ENCODE measurements at regions not wholly inside any gene's neighbourhood (a gene's known extent, or its start where the extent isn't known, plus 50 kb on each side); places are given as distances from the start of the nearest gene placed in this dataset.

DNA sequence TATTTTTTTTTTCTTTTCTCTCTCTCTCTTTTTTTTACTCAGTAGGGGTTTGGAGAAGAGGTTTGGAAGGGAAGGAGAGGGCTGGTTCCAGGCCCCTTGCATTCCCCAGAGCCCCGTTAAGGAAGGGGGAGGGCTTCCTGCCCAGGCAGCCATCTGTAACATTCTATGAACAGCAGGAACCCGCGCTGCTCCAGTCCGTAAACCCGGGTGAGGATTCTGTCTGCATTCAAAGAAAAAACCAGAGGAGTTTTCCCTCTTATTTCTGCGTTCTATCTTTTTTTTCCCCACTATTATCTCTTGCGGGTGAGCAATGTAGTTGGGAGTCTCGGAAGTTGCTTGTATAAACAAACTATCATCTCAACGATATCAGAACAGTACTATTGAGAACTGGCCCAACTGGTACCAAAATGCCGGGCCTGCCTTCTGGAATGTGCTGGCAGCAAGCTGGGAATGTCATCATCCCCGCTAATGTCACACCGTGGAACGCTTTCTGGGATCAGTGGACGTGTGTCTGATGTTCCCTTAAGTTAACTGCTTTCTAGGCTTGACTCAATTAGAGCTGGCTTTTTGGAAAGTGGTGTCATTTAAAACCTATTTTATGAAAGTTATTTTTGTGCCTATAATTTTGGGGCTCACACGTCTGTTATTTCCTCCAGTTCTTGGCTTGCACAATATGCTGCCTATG lies 153.1 kb upstream of the MEOX2 start:
- Histone ChIP-seq H3K79me2 (ENCODE audit: insufficient read depth, low read length) (no peaks in the 10 kb centered on the region), H3K9ac (ENCODE audit: low read depth, low read length) (no peak overlapping the region), H3K4me3 (ENCODE audit: low read depth in 1 of 2, low read length in 2 of 2) (no peak overlapping the region), H3K36me3 (ENCODE audit: insufficient read depth, low read length) (no peaks in the 10 kb centered on the region), H2AFZ (ENCODE audit: low read depth, low read length) (no peak overlapping the region), H3K9me3 (ENCODE audit: insufficient read depth, low read length, severe bottlenecking) (no peaks in the 10 kb centered on the region), H3K4me2 (ENCODE audit: insufficient read depth, low read length) (no peak overlapping the region), H3K27ac (ENCODE audit: low read length) (no peak overlapping the region), H3K27me3 (ENCODE audit: insufficient read depth, low read length, poor library complexity) (no peaks in the 10 kb centered on the region), H3K4me1 (ENCODE audit: insufficient read depth, low read length) (no peaks in the 10 kb centered on the region), H4K20me1 (ENCODE audit: insufficient read depth, low read length) (no peaks in the 10 kb centered on the region)
- ATAC-seq (ENCODE audit: insufficient read depth, low read depth) = no peak
- TF ChIP-seq EZH2 (IDR thresholded peaks at IDR 0.05; ENCODE audit: borderline replicate concordance, low read depth, low read length, severe bottlenecking) = no peak
- TF ChIP-seq, protein P1, sequence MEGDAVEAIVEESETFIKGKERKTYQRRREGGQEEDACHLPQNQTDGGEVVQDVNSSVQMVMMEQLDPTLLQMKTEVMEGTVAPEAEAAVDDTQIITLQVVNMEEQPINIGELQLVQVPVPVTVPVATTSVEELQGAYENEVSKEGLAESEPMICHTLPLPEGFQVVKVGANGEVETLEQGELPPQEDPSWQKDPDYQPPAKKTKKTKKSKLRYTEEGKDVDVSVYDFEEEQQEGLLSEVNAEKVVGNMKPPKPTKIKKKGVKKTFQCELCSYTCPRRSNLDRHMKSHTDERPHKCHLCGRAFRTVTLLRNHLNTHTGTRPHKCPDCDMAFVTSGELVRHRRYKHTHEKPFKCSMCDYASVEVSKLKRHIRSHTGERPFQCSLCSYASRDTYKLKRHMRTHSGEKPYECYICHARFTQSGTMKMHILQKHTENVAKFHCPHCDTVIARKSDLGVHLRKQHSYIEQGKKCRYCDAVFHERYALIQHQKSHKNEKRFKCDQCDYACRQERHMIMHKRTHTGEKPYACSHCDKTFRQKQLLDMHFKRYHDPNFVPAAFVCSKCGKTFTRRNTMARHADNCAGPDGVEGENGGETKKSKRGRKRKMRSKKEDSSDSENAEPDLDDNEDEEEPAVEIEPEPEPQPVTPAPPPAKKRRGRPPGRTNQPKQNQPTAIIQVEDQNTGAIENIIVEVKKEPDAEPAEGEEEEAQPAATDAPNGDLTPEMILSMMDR (IDR thresholded peaks at IDR 0.05; ENCODE audit: borderline replicate concordance, extremely low read depth, low read length, poor library complexity, severe bottlenecking) = no peak
- DNase-seq = no peak

DNA sequence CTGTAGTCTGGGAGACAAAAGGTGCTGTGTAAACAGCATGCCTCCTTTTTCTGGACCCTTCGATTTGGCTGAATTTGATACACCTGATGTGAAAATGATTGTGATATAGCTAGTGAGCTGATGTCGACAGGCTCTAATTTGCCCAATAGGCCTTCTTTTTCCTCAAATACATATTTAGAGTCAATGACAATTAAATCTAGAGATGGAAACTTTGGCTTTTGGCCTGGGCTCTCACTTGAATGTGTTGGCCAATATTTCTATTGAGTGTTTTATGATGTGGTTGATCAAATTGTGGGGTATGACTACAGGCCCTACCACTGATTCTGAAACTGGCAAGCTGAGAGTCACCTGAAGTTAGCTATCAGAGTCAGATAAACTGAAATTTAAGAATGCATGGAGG lies 151.8 kb upstream of the MEOX2 start:
- no peaks in the 10 kb centered on the region for H3K36me3 ChIP-seq (ENCODE audit: insufficient read depth, low read length)
- no peak overlapping the region for H3K27ac ChIP-seq (ENCODE audit: low read length)
- TF ChIP-seq, protein P1 (IDR thresholded peaks at IDR 0.05; ENCODE audit: borderline replicate concordance, extremely low read depth, low read length, poor library complexity, severe bottlenecking) = no peak
- TF ChIP-seq EZH2 (IDR thresholded peaks at IDR 0.05; ENCODE audit: borderline replicate concordance, low read depth, low read length, severe bottlenecking) = no peak
- no peak for ATAC-seq (ENCODE audit: insufficient read depth, low read depth)
- H4K20me1 ChIP-seq (ENCODE audit: insufficient read depth, low read length) = no peaks in the 10 kb centered on the region
- no peaks in the 10 kb centered on the region for H3K9me3 ChIP-seq (ENCODE audit: insufficient read depth, low read length, severe bottlenecking)
- H2AFZ ChIP-seq (ENCODE audit: low read depth, low read length) = no peak overlapping the region
- DNase-seq = no peak
- no peak overlapping the region for H3K4me2 ChIP-seq (ENCODE audit: insufficient read depth, low read length)
- H3K4me1 ChIP-seq (ENCODE audit: insufficient read depth, low read length) = no peaks in the 10 kb centered on the region
- no peaks in the 10 kb centered on the region for H3K27me3 ChIP-seq (ENCODE audit: insufficient read depth, low read length, poor library complexity)
- H3K4me3 ChIP-seq (ENCODE audit: low read depth in 1 of 2, low read length in 2 of 2) = no peak overlapping the region
- H3K79me2 ChIP-seq (ENCODE audit: insufficient read depth, low read length) = no peaks in the 10 kb centered on the region
- H3K9ac ChIP-seq (ENCODE audit: low read depth, low read length) = no peak overlapping the region

DNA sequence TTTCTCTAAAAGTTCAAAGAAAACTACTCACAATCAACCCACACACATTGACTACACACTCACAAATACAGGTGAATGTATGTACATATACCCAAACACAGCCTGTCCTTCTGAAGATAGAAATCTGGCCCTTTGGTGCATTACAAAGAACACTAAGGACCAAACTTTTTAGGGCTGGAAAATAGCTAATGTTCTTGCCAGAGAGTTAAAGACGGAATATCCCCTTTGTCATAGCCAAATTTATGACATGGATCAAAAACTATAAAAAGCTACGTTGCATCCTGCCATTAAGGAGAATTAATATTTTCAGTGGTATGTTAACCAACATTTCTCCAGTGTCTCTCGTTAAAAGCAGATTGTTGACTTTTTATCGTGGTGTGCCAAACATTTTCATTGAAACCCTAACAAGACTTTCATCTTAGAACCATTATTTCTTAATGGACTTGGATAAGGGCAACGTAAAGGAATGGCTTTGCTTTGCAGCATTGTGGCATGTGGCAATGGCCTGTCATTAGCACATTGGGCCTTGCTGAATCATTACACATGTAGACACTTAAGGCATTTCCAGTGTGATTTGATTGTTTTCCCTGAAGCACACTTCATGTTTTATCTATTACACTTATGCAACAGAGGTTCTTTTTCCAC lies 150.9 kb upstream of the MEOX2 start:
- Histone ChIP-seq H3K4me1 (ENCODE audit: insufficient read depth, low read length) (no peaks in the 10 kb centered on the region), H3K4me3 (ENCODE audit: low read depth in 1 of 2, low read length in 2 of 2) (no peak overlapping the region), H3K27me3 (ENCODE audit: insufficient read depth, low read length, poor library complexity) (no peaks in the 10 kb centered on the region), H3K27ac (ENCODE audit: low read length) (no peak overlapping the region), H3K79me2 (ENCODE audit: insufficient read depth, low read length) (no peaks in the 10 kb centered on the region), H3K9ac (ENCODE audit: low read depth, low read length) (no peak overlapping the region), H3K4me2 (ENCODE audit: insufficient read depth, low read length) (no peak overlapping the region), H3K9me3 (ENCODE audit: insufficient read depth, low read length, severe bottlenecking) (no peaks in the 10 kb centered on the region), H3K36me3 (ENCODE audit: insufficient read depth, low read length) (no peaks in the 10 kb centered on the region), H2AFZ (ENCODE audit: low read depth, low read length) (no peak overlapping the region), H4K20me1 (ENCODE audit: insufficient read depth, low read length) (no peaks in the 10 kb centered on the region)
- DNase-seq = no peak
- TF ChIP-seq, protein P1 (IDR thresholded peaks at IDR 0.05; ENCODE audit: borderline replicate concordance, extremely low read depth, low read length, poor library complexity, severe bottlenecking) = no peak
- no peak for TF ChIP-seq EZH2 (IDR thresholded peaks at IDR 0.05; ENCODE audit: borderline replicate concordance, low read depth, low read length, severe bottlenecking)
- ATAC-seq (ENCODE audit: insufficient read depth, low read depth) = no peak
